ENCODE measurements at regions not wholly inside any gene's neighbourhood (a gene's known extent, or its start where the extent isn't known, plus 50 kb on each side); places are given as distances from the start of the nearest gene placed in this dataset.

DNA sequence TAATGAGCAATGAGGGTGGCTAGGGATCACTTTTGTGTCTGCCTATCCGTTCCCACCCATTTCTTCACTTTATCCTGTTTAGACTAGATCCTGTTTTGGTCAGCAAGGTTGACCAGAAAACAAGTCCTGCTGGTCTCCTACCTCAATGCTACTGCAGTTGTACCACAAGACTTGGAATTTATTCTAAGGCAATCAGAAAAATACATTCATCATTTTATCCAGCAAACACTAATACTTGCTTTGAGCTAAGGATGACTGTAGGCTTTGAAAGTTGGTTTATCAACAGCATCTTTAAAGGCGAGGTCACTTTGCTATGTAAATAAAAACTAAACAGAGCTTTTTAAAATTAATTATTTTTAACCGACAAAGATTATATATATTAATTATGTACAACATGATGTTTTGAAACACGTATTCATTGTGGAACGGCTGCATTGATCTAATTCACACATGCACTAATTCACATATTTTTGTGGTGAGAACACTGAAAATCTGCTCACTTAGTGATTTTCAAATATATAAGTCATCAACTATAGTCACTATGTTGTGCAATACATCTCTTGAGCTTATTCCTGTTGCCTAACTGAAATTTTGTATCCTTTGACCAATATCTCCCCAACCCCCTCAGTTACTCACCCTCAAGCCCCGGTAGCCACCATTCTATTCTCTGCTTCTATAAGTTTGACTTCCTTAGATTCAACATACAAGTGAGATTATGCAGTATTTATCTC lies 125.9 kb upstream of the HS3ST3A1 start:
- H3K27ac Mint-ChIP-seq (ENCODE audit: low read depth, unreplicated experiment) = peak overlapping the region; percentile 68
- POLR2A ChIA-PET = interaction anchor here (0.7 to 1.6 kb wide), 7 partner anchors 9 to 129 kb away, joined by 3 to 11 read pairs (median 4); no protein-coding TSS in a partner anchor
- no peaks in the 10 kb centered on the region for H3K9me3 Mint-ChIP-seq (ENCODE audit: unreplicated experiment)
- TF ChIP-seq, protein P1, sequence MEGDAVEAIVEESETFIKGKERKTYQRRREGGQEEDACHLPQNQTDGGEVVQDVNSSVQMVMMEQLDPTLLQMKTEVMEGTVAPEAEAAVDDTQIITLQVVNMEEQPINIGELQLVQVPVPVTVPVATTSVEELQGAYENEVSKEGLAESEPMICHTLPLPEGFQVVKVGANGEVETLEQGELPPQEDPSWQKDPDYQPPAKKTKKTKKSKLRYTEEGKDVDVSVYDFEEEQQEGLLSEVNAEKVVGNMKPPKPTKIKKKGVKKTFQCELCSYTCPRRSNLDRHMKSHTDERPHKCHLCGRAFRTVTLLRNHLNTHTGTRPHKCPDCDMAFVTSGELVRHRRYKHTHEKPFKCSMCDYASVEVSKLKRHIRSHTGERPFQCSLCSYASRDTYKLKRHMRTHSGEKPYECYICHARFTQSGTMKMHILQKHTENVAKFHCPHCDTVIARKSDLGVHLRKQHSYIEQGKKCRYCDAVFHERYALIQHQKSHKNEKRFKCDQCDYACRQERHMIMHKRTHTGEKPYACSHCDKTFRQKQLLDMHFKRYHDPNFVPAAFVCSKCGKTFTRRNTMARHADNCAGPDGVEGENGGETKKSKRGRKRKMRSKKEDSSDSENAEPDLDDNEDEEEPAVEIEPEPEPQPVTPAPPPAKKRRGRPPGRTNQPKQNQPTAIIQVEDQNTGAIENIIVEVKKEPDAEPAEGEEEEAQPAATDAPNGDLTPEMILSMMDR (IDR thresholded peaks at IDR 0.05; ENCODE audit: unreplicated experiment) = no peak
- DNase-seq (ENCODE audit: unreplicated experiment) = peak; percentile 75
- H3K27me3 Mint-ChIP-seq (ENCODE audit: insufficient read depth, unreplicated experiment) = no peaks in the 10 kb centered on the region
- no peaks in the 10 kb centered on the region for H3K36me3 Mint-ChIP-seq (ENCODE audit: insufficient read depth, unreplicated experiment)
- intact Hi-C loops (cut with micrococcal nuclease) = loop anchor here (2.0 to 5.0 kb wide), 3 partner anchors 129 to 575 kb away; partner anchors contain the start of gene HS3ST3B1
- no peak overlapping the region for H3K4me3 Mint-ChIP-seq (ENCODE audit: unreplicated experiment)
- CTCF ChIA-PET = interaction anchor here (0.6 kb wide), 1 partner anchor 196 kb away, joined by 4 read pairs; no protein-coding TSS in a partner anchor
- no TSS peak for BruUV-seq (replicated peaks)
- H3K4me1 Mint-ChIP-seq (ENCODE audit: insufficient read depth, unreplicated experiment) = peaks cover 27% of the 10 kb centered on the region

DNA sequence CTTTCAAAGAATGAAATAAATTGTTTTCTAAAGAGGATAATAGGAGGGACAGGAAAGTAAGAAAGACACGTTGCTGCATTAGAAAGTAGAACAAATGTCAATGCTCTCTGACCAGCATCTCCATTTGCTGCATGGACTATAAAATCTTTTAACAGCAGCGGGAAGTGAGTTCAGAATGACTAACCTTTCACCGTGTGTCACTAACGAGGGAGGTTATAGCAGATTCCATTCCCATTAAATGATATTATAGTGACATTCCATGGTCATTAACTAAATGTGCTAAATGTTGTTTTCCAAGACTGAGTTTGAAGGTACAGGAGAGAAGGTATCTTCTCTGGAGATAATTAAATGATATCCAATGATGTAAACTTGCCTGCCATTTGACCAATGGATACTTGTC lies 127.1 kb upstream of the HS3ST3A1 start:
- TF ChIP-seq, protein P1 (IDR thresholded peaks at IDR 0.05; ENCODE audit: unreplicated experiment) = no peak
- H3K27ac Mint-ChIP-seq (ENCODE audit: low read depth, unreplicated experiment) = peak overlapping the region; percentile 51
- H3K36me3 Mint-ChIP-seq (ENCODE audit: insufficient read depth, unreplicated experiment) = no peaks in the 10 kb centered on the region
- H3K9me3 Mint-ChIP-seq (ENCODE audit: unreplicated experiment) = no peaks in the 10 kb centered on the region
- ChIA-PET CTCF (interaction anchor here (0.6 to 0.7 kb wide), 2 partner anchors 410 to 649 kb away, joined by 3 read pairs; no protein-coding TSS in a partner anchor), POLR2A (interaction anchor here (0.6 to 1.6 kb wide), 3 partner anchors 11 to 935 kb away, joined by 3 to 5 read pairs (median 3); no protein-coding TSS in a partner anchor)
- no peaks in the 10 kb centered on the region for H3K27me3 Mint-ChIP-seq (ENCODE audit: insufficient read depth, unreplicated experiment)
- no peak overlapping the region for H3K4me3 Mint-ChIP-seq (ENCODE audit: unreplicated experiment)
- peaks cover 27% of the 10 kb centered on the region for H3K4me1 Mint-ChIP-seq (ENCODE audit: insufficient read depth, unreplicated experiment)
- intact Hi-C loops (cut with micrococcal nuclease) = loop anchor here (2.0 to 5.0 kb wide), 2 partner anchors 382 to 574 kb away; partner anchors contain the start of gene HS3ST3B1
- peak; percentile 27 for DNase-seq (ENCODE audit: unreplicated experiment)
- no TSS peak for BruUV-seq (replicated peaks)

DNA sequence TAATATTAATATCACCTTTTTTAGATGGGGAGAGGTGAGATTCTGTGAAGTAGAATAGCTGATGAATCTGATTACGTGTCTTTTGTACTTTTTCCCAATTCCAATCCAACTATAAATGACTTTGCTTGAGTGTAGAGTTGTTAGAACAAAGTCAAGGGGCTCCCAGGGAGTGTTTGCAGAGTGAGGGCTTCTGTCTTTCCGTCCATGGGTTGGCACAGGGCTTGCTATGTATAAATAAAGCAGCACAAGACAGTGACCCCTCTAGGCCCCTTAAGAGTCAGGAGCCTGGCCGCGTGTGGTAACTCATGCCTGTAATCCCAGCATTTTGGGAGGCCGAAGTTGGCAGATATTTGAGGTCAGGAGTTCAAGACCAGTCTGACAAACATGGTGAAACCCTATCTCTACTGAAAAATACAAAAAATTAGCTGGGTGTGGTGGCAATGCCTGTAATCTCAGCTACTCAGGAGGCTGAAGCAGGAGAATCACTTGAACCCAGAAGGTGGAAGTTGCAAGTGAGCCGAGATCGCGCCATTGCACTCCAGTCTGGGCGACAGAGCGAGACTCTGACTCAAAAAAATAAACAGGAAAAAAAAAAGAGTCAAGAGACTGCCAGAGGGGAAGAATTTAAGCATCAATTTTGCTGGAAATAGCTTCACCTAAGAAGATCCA lies 127.9 kb upstream of the HS3ST3A1 start:
- intact Hi-C loops (cut with micrococcal nuclease) = loop anchor here (2.0 to 5.0 kb wide), 2 partner anchors 383 to 573 kb away; partner anchors contain the start of gene HS3ST3B1
- peak; percentile 27 for DNase-seq (ENCODE audit: unreplicated experiment)
- ChIA-PET POLR2A (interaction anchor here (0.7 to 1.3 kb wide), 2 partner anchors 9 to 143 kb away, joined by 3 to 5 read pairs; no protein-coding TSS in a partner anchor), CTCF (interaction anchor here (0.6 kb wide), 1 partner anchor 649 kb away, joined by 3 read pairs; no protein-coding TSS in a partner anchor)
- Mint-ChIP-seq H3K27me3 (ENCODE audit: insufficient read depth, unreplicated experiment) (no peaks in the 10 kb centered on the region), H3K4me1 (ENCODE audit: insufficient read depth, unreplicated experiment) (peaks cover 27% of the 10 kb centered on the region), H3K9me3 (ENCODE audit: unreplicated experiment) (no peaks in the 10 kb centered on the region), H3K27ac (ENCODE audit: low read depth, unreplicated experiment) (no peak overlapping the region), H3K36me3 (ENCODE audit: insufficient read depth, unreplicated experiment) (no peaks in the 10 kb centered on the region), H3K4me3 (ENCODE audit: unreplicated experiment) (no peak overlapping the region)
- TF ChIP-seq, protein P1 (IDR thresholded peaks at IDR 0.05; ENCODE audit: unreplicated experiment) = no peak
- no TSS peak for BruUV-seq (replicated peaks)

DNA sequence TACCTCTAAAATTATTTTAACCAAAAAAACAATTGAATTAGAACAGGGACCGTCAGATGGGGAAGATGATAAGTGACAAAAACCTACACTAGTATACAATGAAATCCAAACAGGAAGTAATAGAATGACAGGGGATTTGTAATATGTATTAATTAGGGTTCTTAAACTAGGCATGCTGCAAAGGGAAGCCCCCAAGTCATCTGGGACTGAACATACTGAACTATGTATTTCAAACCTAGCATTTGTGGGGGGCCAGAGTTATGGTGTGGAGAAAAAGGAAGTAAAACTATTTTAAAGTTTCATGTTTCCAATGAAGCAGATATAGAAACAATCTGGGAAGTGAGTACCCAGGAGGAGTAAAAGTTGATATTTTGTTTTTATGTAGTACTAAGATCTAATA lies 133.2 kb upstream of the HS3ST3A1 start:
- H3K4me1 Mint-ChIP-seq (ENCODE audit: insufficient read depth, unreplicated experiment) = peaks cover 3% of the 10 kb centered on the region
- peaks cover 8% of the 10 kb centered on the region for H3K9me3 Mint-ChIP-seq (ENCODE audit: unreplicated experiment)
- no peak for DNase-seq (ENCODE audit: unreplicated experiment)
- TF ChIP-seq, protein P1 (IDR thresholded peaks at IDR 0.05; ENCODE audit: unreplicated experiment) = no peak
- no TSS peak for BruUV-seq (replicated peaks)
- H3K36me3 Mint-ChIP-seq (ENCODE audit: insufficient read depth, unreplicated experiment) = no peaks in the 10 kb centered on the region
- H3K4me3 Mint-ChIP-seq (ENCODE audit: unreplicated experiment) = no peak overlapping the region
- intact Hi-C loops (cut with micrococcal nuclease) = no loop called here
- no peak overlapping the region for H3K27ac Mint-ChIP-seq (ENCODE audit: low read depth, unreplicated experiment)
- POLR2A ChIA-PET = no interaction called here
- no peaks in the 10 kb centered on the region for H3K27me3 Mint-ChIP-seq (ENCODE audit: insufficient read depth, unreplicated experiment)
- CTCF ChIA-PET = interaction anchor here (0.7 kb wide), 1 partner anchor 1240 kb away, joined by 3 read pairs; no protein-coding TSS in a partner anchor

Measured in MCF 10A (cell line).